HCT116 (cell line): ENCODE measurements at regions not wholly inside any gene's neighbourhood (a gene's known extent, or its start where the extent isn't known, plus 50 kb on each side); places are given as distances from the start of the nearest gene placed in this dataset.

ENCODE experiments used
- ATAC-seq: fragments of 200-7000 bp; cut with Tn5 transposase; 2 replicates; pipeline ENCODE4 v1.9.1; 2020; ENCODE audit warnings: mild to moderate bottlenecking, moderate library complexity
- BruUV-seq: library from RNA; stranded (reverse); fragments of 400-500 nt; replicated peaks from 2 replicates; lab custom pipeline; 2021; lab: Mats Ljungman, UMichigan
- CTCF ChIA-PET: fragments of 300-600 bp; sonication (Branson Sonifier 250); formaldehyde crosslinking; loops from one replicate; lab custom pipeline; 2021; ENCODE audit warnings: antibody characterized with exemption; lab: Charles Lee
- POLR2A ChIA-PET: fragments of 300-600, 350-600 bp; sonication (Branson Sonifier 250); formaldehyde crosslinking; loops from one replicate; lab custom pipeline; 2021; ENCODE audit warnings: antibody characterized with exemption; lab: Charles Lee
- RAD21 ChIA-PET, 2 experiments: fragments of 300-600 bp; sonication (Branson Sonifier 250); formaldehyde crosslinking; loops; one replicate each; lab custom pipeline; 2023; ENCODE audit warnings: low total read pairs in 2 of 2; ENCODE audit not compliant: uncharacterized antibody in 2 of 2, unreplicated experiment in 2 of 2, low non-redundant PET in 1 of 2; lab: Charles Lee
- DNase-seq: peaks from one replicate; pipeline ENCODE4 v3.0.0-alpha.2; 2010; ENCODE audit warnings: low read depth, low spot score
- H2AFZ ChIP-seq: fragments of 200-600 bp; shearing (Covaris generic), sonication (generic); 2 replicates; pipeline ENCODE4 v1.6.1; 2017; ENCODE audit warnings: low read depth, mixed run types, mixed read lengths, antibody characterized with exemption, low read length; ENCODE audit not compliant: poor library complexity, severe bottlenecking
- H3K27ac ChIP-seq: 2 replicates; pipeline ENCODE4 v1.5.1; 2012; ENCODE audit warnings: low read depth, low read length
- H3K27me3 ChIP-seq: fragments of 200-600 bp; sonication (generic); 2 replicates; pipeline ENCODE4 v1.6.1; 2016; ENCODE audit warnings: mixed run types, low read length, mixed read lengths; ENCODE audit not compliant: insufficient read depth
- H3K36me3 ChIP-seq, 2 experiments: fragments of 200-500 bp in 1 of 2; fragments of 200-600 bp in 1 of 2; sonication (Bioruptor generic) in 1 of 2; sonication (generic) in 1 of 2; 2 replicates each; pipeline versions ENCODE4 v1.5.1 to v1.6.1; 2014 to 2016; ENCODE audit warnings: low read length in 2 of 2, inconsistent platforms in 1 of 2, mixed read lengths in 1 of 2, mixed run types in 1 of 2; ENCODE audit not compliant: insufficient read depth in 2 of 2, control insufficient read depth in 1 of 2
- H3K4me1 ChIP-seq, 2 experiments: fragments of 200-600 bp in 1 of 2; sonication (generic) in 1 of 2; 2 replicates each; pipeline versions ENCODE4 v1.5.1 to v1.6.1; 2012 to 2017; ENCODE audit warnings: low read length in 2 of 2, inconsistent platforms in 1 of 2, mild to moderate bottlenecking in 1 of 2, mixed read lengths in 1 of 2, mixed run types in 1 of 2, moderate library complexity in 1 of 2; ENCODE audit not compliant: insufficient read depth in 2 of 2, control insufficient read depth in 1 of 2
- H3K4me2 ChIP-seq: fragments of 200-600 bp; sonication (generic); 2 replicates; pipeline ENCODE4 v1.6.1; 2017; ENCODE audit warnings: mixed run types, low read length, mixed read lengths
- H3K4me3 ChIP-seq, 2 experiments: fragments of 200-600 bp in 1 of 2; sonication (generic) in 1 of 2; replicated peaks in 1 of 2; 2 replicates each; pipeline ENCODE4 v1.5.1; 2011 to 2016; ENCODE audit warnings: low read length in 2 of 2, control low read depth in 1 of 2, low read depth in 1 of 2, mild to moderate bottlenecking in 1 of 2, mixed read lengths in 1 of 2, mixed run types in 1 of 2
- H3K79me2 ChIP-seq: fragments of 200-600 bp; sonication (generic); 2 replicates; pipeline ENCODE4 v1.6.1; 2017; ENCODE audit warnings: mild to moderate bottlenecking, mixed run types, low read length, moderate library complexity, mixed read lengths; ENCODE audit not compliant: insufficient read depth
- H3K9ac ChIP-seq: fragments of 200-600 bp; sonication (generic); 2 replicates; pipeline ENCODE4 v1.6.1; 2016; ENCODE audit warnings: low read length, mixed read lengths
- H3K9me2 ChIP-seq: fragments of 200-600 bp; sonication (generic), shearing (Covaris generic); 2 replicates; pipeline ENCODE4 v1.6.1; 2017; ENCODE audit warnings: mixed run types, mild to moderate bottlenecking, moderate library complexity; ENCODE audit not compliant: insufficient read depth
- H3K9me3 ChIP-seq, 2 experiments: fragments of 200-500 bp in 1 of 2; fragments of 200-600 bp in 1 of 2; sonication (Bioruptor generic) in 1 of 2; sonication (generic) in 1 of 2; 2 replicates each; pipeline ENCODE4 v1.6.1; 2014 to 2017; ENCODE audit warnings: low read length in 2 of 2, mixed read lengths in 2 of 2, inconsistent platforms in 1 of 2, low read depth in 1 of 2, mild to moderate bottlenecking in 1 of 2, mixed run types in 1 of 2, moderate library complexity in 1 of 2; ENCODE audit not compliant: control insufficient read depth in 1 of 2, insufficient read depth in 1 of 2
- H4K20me1 ChIP-seq: fragments of 200-600 bp; sonication (generic), shearing (Covaris generic); 2 replicates; pipeline ENCODE4 v1.6.1; 2017; ENCODE audit warnings: mixed run types, mild to moderate bottlenecking, moderate library complexity; ENCODE audit not compliant: insufficient read depth
- ELF1 ChIP-seq: IDR thresholded peaks from 2 replicates; pipeline ENCODE4 v1.6.1; 2012; ENCODE audit warnings: low read depth, borderline replicate concordance
- EZH2 ChIP-seq: fragments of 200-600 bp; sonication (generic); IDR thresholded peaks from 2 replicates; pipeline ENCODE4 v1.6.1; 2017; ENCODE audit warnings: antibody characterized with exemption, mixed run types
- FOSL1 ChIP-seq: IDR thresholded peaks from 2 replicates; pipeline ENCODE4 v1.6.1; 2012; ENCODE audit warnings: low read depth
- POLR2A ChIP-seq: IDR thresholded peaks from 2 replicates; pipeline ENCODE4 v1.7.0; 2011; ENCODE audit warnings: borderline replicate concordance; ENCODE audit not compliant: insufficient read depth, insufficient read length; ENCODE audit errors: extremely low read depth
- POLR2AphosphoS5 ChIP-seq: IDR thresholded peaks from 2 replicates; pipeline ENCODE4 v1.6.1; 2011; ENCODE audit warnings: mild to moderate bottlenecking, low read depth, low read length, moderate library complexity
- REST ChIP-seq: IDR thresholded peaks from 2 replicates; pipeline ENCODE4 v1.6.1; 2012; ENCODE audit warnings: low read depth
- SIN3A ChIP-seq: IDR thresholded peaks from 2 replicates; pipeline ENCODE4 v1.6.1; 2012; ENCODE audit warnings: low read depth
- SP1 ChIP-seq: IDR thresholded peaks from 2 replicates; pipeline ENCODE4 v1.6.1; 2012; ENCODE audit warnings: low read depth
- SRF ChIP-seq: IDR thresholded peaks from 2 replicates; pipeline ENCODE4 v1.6.1; 2012; ENCODE audit warnings: low read depth
- YY1 ChIP-seq: IDR thresholded peaks from 2 replicates; pipeline ENCODE4 v1.6.1; 2011; ENCODE audit warnings: low read length, low read depth, moderate library complexity, mild to moderate bottlenecking; ENCODE audit not compliant: insufficient replicate concordance; ENCODE audit errors: extremely low read depth
- ZBTB33 ChIP-seq: IDR thresholded peaks from 2 replicates; pipeline ENCODE4 v1.6.1; 2011; ENCODE audit warnings: mild to moderate bottlenecking, low read length, moderate library complexity; ENCODE audit not compliant: insufficient replicate concordance; ENCODE audit errors: extremely low read depth
- ZFX ChIP-seq: fragments of 450-650 bp; IDR thresholded peaks from 2 replicates; pipeline ENCODE4 v1.6.1; 2017
- ZNF274 ChIP-seq: fragments of 200-500 bp; sonication (Bioruptor generic); IDR thresholded peaks from 2 replicates; pipeline ENCODE4 v1.6.1; 2014; ENCODE audit warnings: mild to moderate bottlenecking, low read depth, low read length, inconsistent platforms
- intact Hi-C: fragments of 100-400 bp; cut with micrococcal nuclease; formaldehyde crosslinking; loops from 2 replicates; pipeline ENCODE4 v1.10.0; 2022
- TF ChIP-seq, protein P1 (sequence below), 3 experiments: fragments of 200-600 bp in 1 of 3; sonication (generic) in 1 of 3; IDR thresholded peaks in 2 of 3; conservative IDR thresholded peaks in 1 of 3; 2 replicates each; pipeline ENCODE4 v1.5.1; 2012 to 2017; ENCODE audit warnings: low read depth in 2 of 3, low read length in 2 of 3, antibody characterized with exemption in 1 of 3, borderline replicate concordance in 1 of 3, control low read depth in 1 of 3, mild to moderate bottlenecking in 1 of 3, mixed read lengths in 1 of 3, mixed run types in 1 of 3, moderate library complexity in 1 of 3; ENCODE audit not compliant: insufficient read depth in 1 of 3
- TF ChIP-seq, protein P2 (sequence below): IDR thresholded peaks from 2 replicates; pipeline ENCODE4 v1.6.1; 2012
- TF ChIP-seq, protein P3 (sequence below): IDR thresholded peaks from 2 replicates; pipeline ENCODE4 v1.6.1; 2012

- RAD21 ChIA-PET, result no interaction called here
- no peaks in the 10 kb centered on the region for H4K20me1 ChIP-seq
- ATAC-seq, result no peak
Measured at GRCh38 chr2:136191041-136191440, 73.1 kb upstream of the CXCR4 start.

More at GRCh38 chr2:136191041-136191440, 73.1 kb upstream of the CXCR4 start:
- intact Hi-C loops, result no loop called here
- ChIA-PET CTCF (no interaction called here), POLR2A (no interaction called here)
- TF ChIP-seq SP1 (no peak), YY1 (no peak), ZBTB33 (no peak), ZFX (no peak), POLR2AphosphoS5 (no peak), ELF1 (no peak), EZH2 (no peak), REST (no peak), SIN3A (no peak), SRF (no peak), POLR2A (no peak), ZNF274 (no peak), FOSL1 (no peak)
- TF ChIP-seq, protein P1, sequence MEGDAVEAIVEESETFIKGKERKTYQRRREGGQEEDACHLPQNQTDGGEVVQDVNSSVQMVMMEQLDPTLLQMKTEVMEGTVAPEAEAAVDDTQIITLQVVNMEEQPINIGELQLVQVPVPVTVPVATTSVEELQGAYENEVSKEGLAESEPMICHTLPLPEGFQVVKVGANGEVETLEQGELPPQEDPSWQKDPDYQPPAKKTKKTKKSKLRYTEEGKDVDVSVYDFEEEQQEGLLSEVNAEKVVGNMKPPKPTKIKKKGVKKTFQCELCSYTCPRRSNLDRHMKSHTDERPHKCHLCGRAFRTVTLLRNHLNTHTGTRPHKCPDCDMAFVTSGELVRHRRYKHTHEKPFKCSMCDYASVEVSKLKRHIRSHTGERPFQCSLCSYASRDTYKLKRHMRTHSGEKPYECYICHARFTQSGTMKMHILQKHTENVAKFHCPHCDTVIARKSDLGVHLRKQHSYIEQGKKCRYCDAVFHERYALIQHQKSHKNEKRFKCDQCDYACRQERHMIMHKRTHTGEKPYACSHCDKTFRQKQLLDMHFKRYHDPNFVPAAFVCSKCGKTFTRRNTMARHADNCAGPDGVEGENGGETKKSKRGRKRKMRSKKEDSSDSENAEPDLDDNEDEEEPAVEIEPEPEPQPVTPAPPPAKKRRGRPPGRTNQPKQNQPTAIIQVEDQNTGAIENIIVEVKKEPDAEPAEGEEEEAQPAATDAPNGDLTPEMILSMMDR (IDR thresholded peaks at IDR 0.05 in 2 of 3, conservative IDR thresholded peaks at IDR 0.05 in 1 of 3; ENCODE audit: borderline replicate concordance in 1 of 3, insufficient read depth in 1 of 3, low read depth in 2 of 3, low read length in 2 of 3), result no peak
- TF ChIP-seq, protein P2, sequence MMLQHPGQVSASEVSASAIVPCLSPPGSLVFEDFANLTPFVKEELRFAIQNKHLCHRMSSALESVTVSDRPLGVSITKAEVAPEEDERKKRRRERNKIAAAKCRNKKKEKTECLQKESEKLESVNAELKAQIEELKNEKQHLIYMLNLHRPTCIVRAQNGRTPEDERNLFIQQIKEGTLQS, result no peak
- TF ChIP-seq, protein P3, sequence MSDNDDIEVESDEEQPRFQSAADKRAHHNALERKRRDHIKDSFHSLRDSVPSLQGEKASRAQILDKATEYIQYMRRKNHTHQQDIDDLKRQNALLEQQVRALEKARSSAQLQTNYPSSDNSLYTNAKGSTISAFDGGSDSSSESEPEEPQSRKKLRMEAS, result no peak
- DNase-seq, result no peak
- Histone ChIP-seq H3K9ac (no peak overlapping the region), H3K27me3 (no peaks in the 10 kb centered on the region), H3K9me2 (no peaks in the 10 kb centered on the region), H3K79me2 (no peaks in the 10 kb centered on the region), H3K4me3 (no peak overlapping the region), H3K4me1 (no peaks in the 10 kb centered on the region), H2AFZ (no peak overlapping the region), H3K36me3 (no peaks in the 10 kb centered on the region), H3K9me3 (no peaks in the 10 kb centered on the region), H3K27ac (no peak overlapping the region), H3K4me2 (no peak overlapping the region)
- no TSS peak for BruUV-seq
